Liver (tissue), 8 donors: ENCODE measurements at regions not wholly inside any gene's neighbourhood (a gene's known extent, or its start where the extent isn't known, plus 50 kb on each side); places are given as distances from the start of the nearest gene placed in this dataset.

Source experiments
- DNase-seq: peaks from one replicate; pipeline ENCODE4 v3.0.0-alpha.2; 2017; ENCODE audit warnings: low spot score
- H3K27ac ChIP-seq, 2 donors: one replicate each; pipeline ENCODE4 v1.7.0; 2013; ENCODE audit warnings: inconsistent platforms in 2 of 2, low read length in 2 of 2, control low read depth in 1 of 2, low read depth in 1 of 2, mild to moderate bottlenecking in 1 of 2
- H3K27me3 ChIP-seq, 4 donors: one replicate each; pipeline versions ENCODE4 v1.6.1 to v1.7.0; 2013; ENCODE audit warnings: low read length in 3 of 4, inconsistent platforms in 1 of 4, mild to moderate bottlenecking in 1 of 4, moderate library complexity in 1 of 4; ENCODE audit not compliant: control insufficient read depth in 4 of 4, insufficient read depth in 4 of 4
- H3K36me3 ChIP-seq, 4 donors: one replicate each; pipeline versions ENCODE4 v1.6.1 to v1.7.0; 2013; ENCODE audit warnings: low read length in 3 of 4, mild to moderate bottlenecking in 3 of 4, low read depth in 1 of 4, moderate library complexity in 1 of 4; ENCODE audit not compliant: control insufficient read depth in 4 of 4, insufficient read depth in 3 of 4
- H3K4me1 ChIP-seq, 4 donors: one replicate each; pipeline versions ENCODE4 v1.6.1 to v1.7.0; 2013; ENCODE audit warnings: low read length in 3 of 4, mild to moderate bottlenecking in 3 of 4, moderate library complexity in 1 of 4; ENCODE audit not compliant: control insufficient read depth in 4 of 4, insufficient read depth in 4 of 4
- H3K4me3 ChIP-seq, 3 donors: one replicate each; pipeline versions ENCODE4 v1.6.1 to v1.7.0; 2013; ENCODE audit warnings: low read length in 3 of 3, control low read depth in 1 of 3, low read depth in 1 of 3, mild to moderate bottlenecking in 1 of 3
- H3K9ac ChIP-seq, 2 donors: one replicate each; pipeline ENCODE4 v1.7.0; 2013; ENCODE audit warnings: low read length in 2 of 2, mild to moderate bottlenecking in 2 of 2, moderate library complexity in 2 of 2, control low read depth in 1 of 2, low read depth in 1 of 2
- H3K9me3 ChIP-seq, 4 donors: one replicate each; pipeline versions ENCODE4 v1.6.1 to v1.7.0; 2013; ENCODE audit warnings: low read length in 3 of 4; ENCODE audit not compliant: control insufficient read depth in 4 of 4
- EGR1 ChIP-seq, 2 donors: IDR thresholded peaks; 2 replicates each; pipeline ENCODE4 v1.6.1; 2016 to 2018; ENCODE audit warnings: antibody characterized with exemption in 2 of 2, low read depth in 2 of 2
- FOXA1 ChIP-seq: IDR thresholded peaks from 2 replicates; pipeline ENCODE4 v1.6.1; 2016; ENCODE audit warnings: antibody characterized with exemption
- FOXA2 ChIP-seq: IDR thresholded peaks from 2 replicates; pipeline ENCODE4 v1.6.1; 2016; ENCODE audit warnings: antibody characterized with exemption
- GABPA ChIP-seq, 2 donors: IDR thresholded peaks in 1 of 2; conservative IDR thresholded peaks in 1 of 2; 2 replicates each; pipeline ENCODE4 v1.6.1; 2016; ENCODE audit warnings: antibody characterized with exemption in 2 of 2, mild to moderate bottlenecking in 1 of 2, moderate library complexity in 1 of 2
- HNF4A ChIP-seq, 2 donors: conservative IDR thresholded peaks; 2 replicates each; pipeline ENCODE4 v1.6.1; 2016; ENCODE audit warnings: antibody characterized with exemption in 2 of 2, mild to moderate bottlenecking in 2 of 2
- HNF4G ChIP-seq: IDR thresholded peaks from 2 replicates; pipeline ENCODE4 v1.6.1; 2016; ENCODE audit warnings: antibody characterized with exemption
- JUND ChIP-seq, 2 donors: IDR thresholded peaks; 2 replicates each; pipeline ENCODE4 v1.6.1; 2016; ENCODE audit warnings: antibody characterized with exemption in 2 of 2
- MAX ChIP-seq: IDR thresholded peaks from 2 replicates; pipeline ENCODE4 v1.6.1; 2016; ENCODE audit warnings: antibody characterized with exemption
- NR2F2 ChIP-seq: IDR thresholded peaks from 2 replicates; pipeline ENCODE4 v1.6.1; 2016; ENCODE audit warnings: antibody characterized with exemption
- RAD21 ChIP-seq, 2 donors: IDR thresholded peaks; 2 replicates each; pipeline ENCODE4 v1.6.1; 2016; ENCODE audit warnings: antibody characterized with exemption in 2 of 2, mild to moderate bottlenecking in 2 of 2
- REST ChIP-seq: IDR thresholded peaks from 2 replicates; pipeline ENCODE4 v1.6.1; 2016; ENCODE audit warnings: antibody characterized with exemption, mild to moderate bottlenecking
- RXRA ChIP-seq, 2 donors: IDR thresholded peaks; 2 replicates each; pipeline ENCODE4 v1.6.1; 2017 to 2018; ENCODE audit warnings: antibody characterized with exemption in 2 of 2, mild to moderate bottlenecking in 1 of 2
- SP1 ChIP-seq: IDR thresholded peaks from 2 replicates; pipeline ENCODE4 v1.6.1; 2018; ENCODE audit warnings: antibody characterized with exemption, mild to moderate bottlenecking
- TAF1 ChIP-seq: conservative IDR thresholded peaks from 2 replicates; pipeline ENCODE4 v1.6.1; 2016; ENCODE audit warnings: antibody characterized with exemption, mild to moderate bottlenecking
- YY1 ChIP-seq: IDR thresholded peaks from 2 replicates; pipeline ENCODE4 v1.6.1; 2016; ENCODE audit warnings: antibody characterized with exemption, mild to moderate bottlenecking
- ZBTB33 ChIP-seq: IDR thresholded peaks from 2 replicates; pipeline ENCODE4 v1.6.1; 2016; ENCODE audit warnings: antibody characterized with exemption
- WGBS: extraction: QIAGEN DNeasy Blood & Tissue Kit; methylation state at CpG from one replicate; pipeline ENCODE4 v1.1.7; 2013; 5-methylcytosine and 5-hydroxymethylcytosine counted together
- TF ChIP-seq, protein P1 (sequence below): fragments of 150-350 bp; IDR thresholded peaks from 2 replicates; pipeline ENCODE4 v1.5.1; 2017; ENCODE audit warnings: improper control_type of control experiment, low read depth, low read length; ENCODE audit not compliant: missing input control
- TF ChIP-seq, protein P2 (sequence below): IDR thresholded peaks from 2 replicates; pipeline ENCODE4 v1.6.1; 2016; ENCODE audit warnings: antibody characterized with exemption
- donor health status: healthy.
- donor health status: healthy.
- donor health status: healthy.
- donor health status: healthy.
- donor health status: healthy.

GRCh38 chr14:97564334-97564733 lies 767.2 kb downstream of the VRK1 start:
- WGBS = 62% methylated on average over 3 of the region's 3 CpGs
- TF ChIP-seq TAF1 (no peak), YY1 (no peak), SP1 (no peak), FOXA1 (no peak), EGR1 (IDR thresholded peaks at IDR 0.05; ENCODE audit: low read depth in 2 of 2) (no peak), JUND (IDR thresholded peaks at IDR 0.05) (no peak), REST (no peak), HNF4A (conservative IDR thresholded peaks at IDR 0.05) (no peak), ZBTB33 (no peak), FOXA2 (no peak), NR2F2 (no peak), HNF4G (no peak), RAD21 (IDR thresholded peaks at IDR 0.05) (no peak)
- TF ChIP-seq, protein P1, sequence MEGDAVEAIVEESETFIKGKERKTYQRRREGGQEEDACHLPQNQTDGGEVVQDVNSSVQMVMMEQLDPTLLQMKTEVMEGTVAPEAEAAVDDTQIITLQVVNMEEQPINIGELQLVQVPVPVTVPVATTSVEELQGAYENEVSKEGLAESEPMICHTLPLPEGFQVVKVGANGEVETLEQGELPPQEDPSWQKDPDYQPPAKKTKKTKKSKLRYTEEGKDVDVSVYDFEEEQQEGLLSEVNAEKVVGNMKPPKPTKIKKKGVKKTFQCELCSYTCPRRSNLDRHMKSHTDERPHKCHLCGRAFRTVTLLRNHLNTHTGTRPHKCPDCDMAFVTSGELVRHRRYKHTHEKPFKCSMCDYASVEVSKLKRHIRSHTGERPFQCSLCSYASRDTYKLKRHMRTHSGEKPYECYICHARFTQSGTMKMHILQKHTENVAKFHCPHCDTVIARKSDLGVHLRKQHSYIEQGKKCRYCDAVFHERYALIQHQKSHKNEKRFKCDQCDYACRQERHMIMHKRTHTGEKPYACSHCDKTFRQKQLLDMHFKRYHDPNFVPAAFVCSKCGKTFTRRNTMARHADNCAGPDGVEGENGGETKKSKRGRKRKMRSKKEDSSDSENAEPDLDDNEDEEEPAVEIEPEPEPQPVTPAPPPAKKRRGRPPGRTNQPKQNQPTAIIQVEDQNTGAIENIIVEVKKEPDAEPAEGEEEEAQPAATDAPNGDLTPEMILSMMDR = no peak
- TF ChIP-seq, protein P2, sequence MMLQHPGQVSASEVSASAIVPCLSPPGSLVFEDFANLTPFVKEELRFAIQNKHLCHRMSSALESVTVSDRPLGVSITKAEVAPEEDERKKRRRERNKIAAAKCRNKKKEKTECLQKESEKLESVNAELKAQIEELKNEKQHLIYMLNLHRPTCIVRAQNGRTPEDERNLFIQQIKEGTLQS = no peak
- H3K27ac ChIP-seq = no peak overlapping the region
- H3K4me1 ChIP-seq = no peaks in the 10 kb centered on the region
- no peak overlapping the region for H3K4me3 ChIP-seq
- H3K9ac ChIP-seq = no peak overlapping the region
- peaks cover 0 to 5% (median 4%) of the 10 kb centered on the region in 4 donors for H3K9me3 ChIP-seq
- no peaks in the 10 kb centered on the region for H3K36me3 ChIP-seq
- DNase-seq = no peak
- H3K27me3 ChIP-seq = no peaks in the 10 kb centered on the region

DNA sequence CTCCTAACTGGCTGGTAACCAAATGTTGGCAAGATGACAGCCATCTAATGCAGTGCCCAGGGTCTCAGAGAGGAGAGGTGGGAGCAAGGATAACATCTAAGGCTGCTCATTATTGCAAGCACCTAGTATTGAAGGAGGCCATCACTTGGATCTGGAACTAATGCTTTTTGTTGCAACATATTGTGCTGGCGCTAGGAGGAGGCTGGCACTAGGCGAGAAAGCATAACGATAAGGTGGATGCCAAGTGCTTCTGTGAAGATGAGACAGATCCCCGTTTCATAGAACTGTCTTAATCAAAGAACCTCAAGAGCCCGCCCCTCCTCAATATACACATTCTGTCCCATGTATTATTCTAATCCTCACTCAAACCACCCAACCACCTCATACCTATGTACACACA lies 774.0 kb downstream of the VRK1 start:
- Histone ChIP-seq H3K27me3 (peaks cover 0 to 10% (median 0%) of the 10 kb centered on the region in 4 donors), H3K4me3 (no peak overlapping the region), H3K9me3 (peaks cover 0 to 4% (median under 1%) of the 10 kb centered on the region in 4 donors), H3K27ac (no peak overlapping the region), H3K36me3 (no peaks in the 10 kb centered on the region), H3K9ac (no peak overlapping the region), H3K4me1 (no peaks in the 10 kb centered on the region)
- no peak for DNase-seq
- WGBS = 85% methylated on average over 5 of the region's 5 CpGs
- TF ChIP-seq JUND (IDR thresholded peaks at IDR 0.05) (no peak), RXRA (IDR thresholded peaks at IDR 0.05) (no peak), MAX (no peak), NR2F2 (no peak), RAD21 (IDR thresholded peaks at IDR 0.05) (no peak), EGR1 (IDR thresholded peaks at IDR 0.05; ENCODE audit: low read depth in 2 of 2) (no peak), REST (no peak), SP1 (no peak), HNF4A (conservative IDR thresholded peaks at IDR 0.05) (no peak), TAF1 (no peak), HNF4G (no peak), GABPA (IDR thresholded peaks at IDR 0.05 in 1 of 2, conservative IDR thresholded peaks at IDR 0.05 in 1 of 2) (no peak)
- TF ChIP-seq, protein P2 = no peak
- TF ChIP-seq, protein P1 = no peak
